ENCODE measurements at regions not wholly inside any gene's neighbourhood (a gene's known extent, or its start where the extent isn't known, plus 50 kb on each side); places are given as distances from the start of the nearest gene placed in this dataset.
"Not testable (repeated sequence)": the region's sequence is repeated elsewhere in the genome, so short reads cannot be mapped to it uniquely, and the experiment has no call there.

DNA sequence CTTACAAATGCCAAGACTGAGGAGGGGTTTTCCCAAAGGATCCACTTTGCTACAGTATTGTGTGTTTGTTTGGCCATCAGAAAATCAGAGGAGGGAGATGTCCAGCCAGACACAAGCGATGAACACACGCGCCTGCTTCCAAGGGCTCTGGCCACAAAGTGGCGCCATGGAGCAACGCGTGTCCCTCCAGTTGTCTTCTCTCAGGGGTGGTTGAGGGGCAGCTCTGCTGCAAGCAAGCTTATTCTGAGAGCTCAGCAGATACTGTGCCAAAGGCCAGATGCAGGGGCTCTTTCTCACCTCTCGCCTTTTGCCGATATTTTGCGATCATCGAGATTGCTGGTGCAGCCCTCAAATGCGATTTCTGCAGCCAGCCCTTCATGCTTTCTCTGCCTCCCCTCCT is 88.9 kb upstream of the OSBPL11 start:
- TF ChIP-seq POLR2AphosphoS5 (IDR thresholded peaks at IDR 0.05; ENCODE audit: insufficient read depth in 1 of 2, low read depth in 1 of 2), result no peak
- Histone ChIP-seq H3K9me3 (no peaks in the 10 kb centered on the region), H3K4me1 (peaks cover 7% of the 10 kb centered on the region), H3K27ac (peak overlapping the region; percentile 7), H3K27me3 (no peaks in the 10 kb centered on the region), H3K4me3 (no peak overlapping the region), H3K36me3 (no peaks in the 10 kb centered on the region)
- intact Hi-C loops (cut with DNase I), result no loop called here
- no peak for DNase-seq (ENCODE audit: extremely low spot score in 2 of 2)

DNA sequence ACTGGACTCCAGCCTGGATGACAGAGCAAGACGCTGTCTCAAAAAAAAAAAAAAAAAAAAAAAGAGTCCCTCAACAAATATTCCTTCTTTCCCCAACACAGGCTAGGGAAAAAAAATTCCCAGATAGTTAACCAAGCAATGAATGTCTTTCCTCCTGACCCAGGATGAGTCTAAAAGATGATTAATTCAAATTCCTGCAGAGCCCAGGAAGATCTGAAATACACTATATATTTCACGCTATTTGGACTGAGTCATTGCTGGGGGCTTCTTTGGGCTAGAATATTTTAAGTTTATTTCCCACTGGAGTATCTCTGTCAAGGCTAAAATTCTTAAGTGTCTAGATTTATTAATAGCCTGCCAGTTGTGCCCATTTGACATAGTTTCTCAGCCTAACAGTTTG is 90.4 kb upstream of the OSBPL11 start:
- DNase-seq (ENCODE audit: extremely low spot score in 2 of 2); intact Hi-C loops (cut with DNase I); H3K4me3 ChIP-seq; H3K9me3 ChIP-seq; H3K27ac ChIP-seq; H3K27me3 ChIP-seq; H3K36me3 ChIP-seq; H3K4me1 ChIP-seq: not testable (repeated sequence)

DNA sequence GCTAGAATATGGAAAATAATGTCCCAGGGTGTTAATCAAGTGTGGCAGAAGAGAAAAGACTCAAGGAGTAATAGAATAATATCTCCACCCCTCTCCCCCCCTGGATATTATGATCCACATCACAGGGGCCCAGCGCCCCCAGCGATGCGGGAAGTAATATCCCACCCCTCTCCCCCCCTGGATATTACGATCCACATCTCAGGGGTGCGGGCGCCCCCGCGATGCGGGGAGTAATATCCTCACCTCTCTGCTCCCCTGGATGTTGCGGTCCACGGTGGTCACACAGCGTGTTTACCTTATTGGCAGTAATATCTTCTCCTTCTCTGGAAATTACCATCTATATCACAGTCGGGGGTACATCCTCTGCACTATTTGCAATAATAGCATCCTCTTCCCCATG is 97.1 kb upstream of the OSBPL11 start:
- Histone ChIP-seq H3K9me3 (no peaks in the 10 kb centered on the region), H3K36me3 (no peaks in the 10 kb centered on the region), H3K4me1 (no peaks in the 10 kb centered on the region), H3K27me3 (no peaks in the 10 kb centered on the region), H3K4me3 (no peak overlapping the region), H3K27ac (no peak overlapping the region)
- TF ChIP-seq POLR2AphosphoS5 (IDR thresholded peaks at IDR 0.05; ENCODE audit: insufficient read depth in 1 of 2, low read depth in 1 of 2) (no peak), POLR2A (IDR thresholded peaks at IDR 0.05) (no peak)
- TF ChIP-seq, protein P1, sequence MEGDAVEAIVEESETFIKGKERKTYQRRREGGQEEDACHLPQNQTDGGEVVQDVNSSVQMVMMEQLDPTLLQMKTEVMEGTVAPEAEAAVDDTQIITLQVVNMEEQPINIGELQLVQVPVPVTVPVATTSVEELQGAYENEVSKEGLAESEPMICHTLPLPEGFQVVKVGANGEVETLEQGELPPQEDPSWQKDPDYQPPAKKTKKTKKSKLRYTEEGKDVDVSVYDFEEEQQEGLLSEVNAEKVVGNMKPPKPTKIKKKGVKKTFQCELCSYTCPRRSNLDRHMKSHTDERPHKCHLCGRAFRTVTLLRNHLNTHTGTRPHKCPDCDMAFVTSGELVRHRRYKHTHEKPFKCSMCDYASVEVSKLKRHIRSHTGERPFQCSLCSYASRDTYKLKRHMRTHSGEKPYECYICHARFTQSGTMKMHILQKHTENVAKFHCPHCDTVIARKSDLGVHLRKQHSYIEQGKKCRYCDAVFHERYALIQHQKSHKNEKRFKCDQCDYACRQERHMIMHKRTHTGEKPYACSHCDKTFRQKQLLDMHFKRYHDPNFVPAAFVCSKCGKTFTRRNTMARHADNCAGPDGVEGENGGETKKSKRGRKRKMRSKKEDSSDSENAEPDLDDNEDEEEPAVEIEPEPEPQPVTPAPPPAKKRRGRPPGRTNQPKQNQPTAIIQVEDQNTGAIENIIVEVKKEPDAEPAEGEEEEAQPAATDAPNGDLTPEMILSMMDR (IDR thresholded peaks at IDR 0.05), result no peak
- intact Hi-C loops (cut with DNase I), result no loop called here
- DNase-seq (ENCODE audit: extremely low spot score in 2 of 2), result no peak

- no peak overlapping the region for H3K4me3 ChIP-seq
- TF ChIP-seq POLR2AphosphoS5 (IDR thresholded peaks at IDR 0.05; ENCODE audit: insufficient read depth in 1 of 2, low read depth in 1 of 2) (no peak), POLR2A (IDR thresholded peaks at IDR 0.05) (no peak)
- TF ChIP-seq, protein P1 (IDR thresholded peaks at IDR 0.05), result no peak
- DNase-seq (ENCODE audit: extremely low spot score in 2 of 2), result no peak
- no peaks in the 10 kb centered on the region for H3K9me3 ChIP-seq
- no peaks in the 10 kb centered on the region for H3K27me3 ChIP-seq
- no peaks in the 10 kb centered on the region for H3K4me1 ChIP-seq
- intact Hi-C loops (cut with DNase I), result no loop called here
- H3K27ac ChIP-seq, result no peak overlapping the region
- no peaks in the 10 kb centered on the region for H3K36me3 ChIP-seq
These were observed 98.6 kb upstream of the OSBPL11 start for GRCh38 chr3:125693887-125694286.

DNA sequence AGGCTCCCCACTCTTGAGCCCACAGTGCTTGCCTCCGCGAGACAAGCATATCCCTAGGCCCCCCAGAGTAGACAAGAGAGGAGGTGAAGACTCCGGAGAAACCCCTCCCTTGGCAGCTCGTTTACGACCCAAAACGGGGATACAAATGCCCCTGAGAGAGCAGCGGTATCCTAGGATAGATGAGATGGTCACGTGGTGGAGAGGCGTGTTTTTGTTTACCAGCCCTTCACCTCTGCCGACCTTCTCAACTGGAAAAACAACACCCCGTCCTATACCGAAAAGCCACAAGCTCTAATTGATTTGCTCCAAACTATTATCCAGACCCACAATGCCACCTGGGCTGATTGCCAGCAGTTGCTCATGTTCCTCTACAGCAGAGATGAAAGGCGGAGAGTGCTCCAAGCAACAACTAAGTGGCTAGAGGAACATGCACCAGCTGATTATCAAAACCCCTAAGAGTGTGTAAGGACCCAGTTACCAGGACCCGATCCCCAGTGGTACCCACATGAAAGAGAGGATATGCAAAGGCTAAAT is 99.5 kb upstream of the OSBPL11 start:
- TF ChIP-seq, protein P1 (IDR thresholded peaks at IDR 0.05), result no peak
- TF ChIP-seq POLR2A (IDR thresholded peaks at IDR 0.05) (no peak), POLR2AphosphoS5 (IDR thresholded peaks at IDR 0.05; ENCODE audit: insufficient read depth in 1 of 2, low read depth in 1 of 2) (no peak)
- no peaks in the 10 kb centered on the region for H3K27me3 ChIP-seq
- no peaks in the 10 kb centered on the region for H3K36me3 ChIP-seq
- intact Hi-C loops (cut with DNase I), result no loop called here
- no peaks in the 10 kb centered on the region for H3K9me3 ChIP-seq
- no peak for DNase-seq (ENCODE audit: extremely low spot score in 2 of 2)
- H3K27ac ChIP-seq, result no peak overlapping the region
- no peak overlapping the region for H3K4me3 ChIP-seq
- no peaks in the 10 kb centered on the region for H3K4me1 ChIP-seq

DNA sequence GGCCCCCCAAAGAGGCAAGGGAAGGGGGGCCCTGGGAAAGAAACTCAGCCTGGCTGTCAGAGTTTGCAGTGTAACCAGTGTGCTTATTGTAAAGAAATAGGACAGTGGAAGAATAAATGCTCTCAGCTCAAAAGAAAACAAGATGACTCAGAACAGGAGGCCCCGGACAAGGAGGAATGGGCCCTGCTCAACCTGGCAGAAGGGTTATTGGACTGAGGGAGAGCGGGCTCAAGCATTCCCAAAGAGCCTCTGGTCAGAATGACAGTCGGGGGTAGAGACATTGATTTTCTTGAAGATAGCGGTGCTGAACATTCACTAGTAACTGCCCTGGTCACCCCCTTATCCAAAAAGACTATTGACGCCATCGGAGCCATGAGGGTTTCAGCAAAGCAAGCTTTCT is 100.4 kb upstream of the OSBPL11 start:
- H3K9me3 ChIP-seq, result no peaks in the 10 kb centered on the region
- H3K4me3 ChIP-seq, result no peak overlapping the region
- no peaks in the 10 kb centered on the region for H3K4me1 ChIP-seq
- H3K27ac ChIP-seq, result no peak overlapping the region
- no peaks in the 10 kb centered on the region for H3K27me3 ChIP-seq
- intact Hi-C loops (cut with DNase I), result no loop called here
- no peaks in the 10 kb centered on the region for H3K36me3 ChIP-seq
- TF ChIP-seq, protein P1 (IDR thresholded peaks at IDR 0.05), result no peak
- TF ChIP-seq POLR2AphosphoS5 (IDR thresholded peaks at IDR 0.05; ENCODE audit: insufficient read depth in 1 of 2, low read depth in 1 of 2) (no peak), POLR2A (IDR thresholded peaks at IDR 0.05) (no peak)
- DNase-seq (ENCODE audit: extremely low spot score in 2 of 2), result no peak

GRCh38 chr3:125697126-125697525 is 101.8 kb upstream of the OSBPL11 start:
- H3K4me3 ChIP-seq; DNase-seq (ENCODE audit: extremely low spot score in 2 of 2); intact Hi-C loops (cut with DNase I); H3K27me3 ChIP-seq; H3K27ac ChIP-seq; H3K9me3 ChIP-seq; H3K36me3 ChIP-seq; H3K4me1 ChIP-seq: not testable (repeated sequence)

GRCh38 chr3:125697979-125698640 is 102.8 kb upstream of the OSBPL11 start:
- H3K36me3 ChIP-seq; H3K9me3 ChIP-seq; H3K27ac ChIP-seq; H3K27me3 ChIP-seq; H3K4me3 ChIP-seq; DNase-seq (ENCODE audit: extremely low spot score in 2 of 2); H3K4me1 ChIP-seq; intact Hi-C loops (cut with DNase I): not testable (repeated sequence)
